Stimulated activated CD4-positive, alpha-beta T cell treated with anti-CD3 and anti-CD28 coated beads, Interleukin-12 subunit alpha, Interleukin-12 subunit beta, amount 100 ng/mL, for 24 hours (primary cell): ENCODE measurements at regions not wholly inside any gene's neighbourhood (a gene's known extent, or its start where the extent isn't known, plus 50 kb on each side); places are given as distances from the start of the nearest gene placed in this dataset.

Source experiments
- DNase-seq, 2 experiments: peaks; one replicate each; pipeline ENCODE4 v3.0.0-alpha.2; 2020; ENCODE audit warnings: low read depth in 2 of 2

DNA sequence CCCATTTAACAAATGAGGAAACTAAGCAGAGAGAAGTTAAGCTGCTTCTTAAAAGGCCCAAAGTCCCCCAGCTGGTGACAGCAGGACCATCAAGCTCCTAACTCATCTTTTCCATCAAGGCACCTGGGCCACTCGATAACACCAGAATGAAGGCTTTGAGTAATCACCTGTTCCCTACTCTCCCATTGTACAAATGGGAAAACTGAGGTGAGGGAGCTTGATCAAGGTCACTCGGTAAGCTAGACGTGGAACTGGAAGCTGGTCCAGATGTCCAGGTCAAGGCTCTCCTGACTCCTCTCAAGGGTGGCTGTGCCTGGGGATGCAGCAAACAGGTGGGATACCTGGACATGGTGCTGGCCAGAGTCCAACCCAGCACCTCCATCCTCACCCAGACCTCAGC is 90.6 kb upstream of the SHB start:
- no peak for DNase-seq

DNA sequence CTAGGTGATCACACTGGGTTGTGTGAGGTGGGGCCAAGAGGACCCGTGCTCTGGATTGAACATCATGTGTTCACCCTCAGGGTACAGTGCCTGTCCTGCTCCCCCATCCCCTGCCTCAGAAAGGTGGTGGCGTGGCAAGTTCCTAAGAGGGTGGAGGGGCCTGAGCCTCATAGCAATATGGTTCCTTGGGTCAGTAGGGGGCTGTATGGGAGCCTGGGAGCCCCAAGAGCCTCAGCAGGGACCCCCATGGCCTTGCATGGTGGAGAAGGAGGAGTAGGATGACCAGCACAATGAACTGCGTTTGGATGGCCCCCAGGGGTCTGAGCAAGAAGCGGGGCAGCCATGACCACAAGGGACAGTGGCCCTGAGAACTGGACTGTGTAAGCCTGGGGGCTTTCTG is 89.6 kb upstream of the SHB start:
- DNase-seq: no peak

DNA sequence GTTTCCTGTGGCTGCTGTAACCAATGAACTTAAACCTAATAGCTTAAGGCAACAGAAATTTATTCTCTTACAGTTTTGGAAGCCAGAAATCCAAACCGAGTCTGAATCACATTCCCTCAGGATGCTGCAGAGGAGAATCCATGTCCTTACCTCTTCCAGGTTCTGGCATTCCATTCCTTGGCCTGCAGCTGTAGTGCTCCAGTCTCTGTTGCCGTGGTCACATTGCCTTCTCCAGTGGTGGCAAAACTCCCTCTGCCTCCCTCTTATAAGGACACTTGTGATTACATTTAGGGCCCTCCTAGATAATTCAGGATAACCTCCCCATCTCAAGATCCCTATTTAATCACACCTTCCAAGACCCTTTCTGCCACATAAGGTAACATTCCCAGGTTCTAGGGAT is 88.7 kb upstream of the SHB start:
- DNase-seq: no peak

DNA sequence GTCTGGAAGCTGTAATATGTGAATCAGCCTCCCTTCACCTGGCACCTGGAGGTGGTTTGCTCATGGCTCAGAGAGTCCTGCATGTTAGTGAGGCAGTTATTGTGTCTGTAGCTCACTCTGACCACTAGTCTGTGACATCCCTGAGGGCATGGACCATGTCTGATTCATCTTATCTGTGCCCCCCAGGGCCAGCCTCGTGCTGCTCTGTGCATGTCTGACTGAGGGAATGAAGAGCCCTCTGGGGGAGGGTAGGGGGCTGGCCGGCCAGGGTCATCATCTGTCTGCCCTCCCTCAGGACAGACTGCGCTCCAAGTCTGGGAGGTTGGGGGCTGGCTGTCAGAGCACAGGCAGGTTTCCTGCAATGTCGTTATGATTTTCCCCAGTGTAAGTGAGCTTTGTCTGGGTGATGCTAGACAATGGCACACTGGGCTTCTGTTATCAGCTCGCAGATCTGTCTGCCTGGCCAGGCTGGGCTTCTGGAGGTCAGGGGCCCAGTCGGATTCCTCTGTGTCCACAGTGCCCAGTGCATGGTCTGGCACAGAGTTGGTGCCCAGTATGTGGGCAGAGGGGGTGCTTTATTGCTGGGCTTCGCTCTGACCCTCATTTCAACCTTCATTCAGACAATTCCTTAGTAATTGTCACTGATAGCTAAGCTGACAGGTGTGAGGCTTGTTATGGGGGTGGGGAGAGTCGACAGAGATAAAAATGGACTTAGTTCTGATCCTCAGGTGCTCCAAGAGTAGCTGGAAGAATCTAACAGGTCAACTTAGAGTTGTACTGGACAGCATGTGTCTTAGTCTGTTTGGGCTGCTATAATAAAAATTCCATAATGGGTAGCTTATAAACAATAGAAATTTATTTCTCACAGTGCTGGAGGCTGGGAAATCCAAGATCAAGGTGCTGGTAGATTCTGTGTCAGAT is 85.7 kb upstream of the SHB start:
- no peak for DNase-seq

DNA sequence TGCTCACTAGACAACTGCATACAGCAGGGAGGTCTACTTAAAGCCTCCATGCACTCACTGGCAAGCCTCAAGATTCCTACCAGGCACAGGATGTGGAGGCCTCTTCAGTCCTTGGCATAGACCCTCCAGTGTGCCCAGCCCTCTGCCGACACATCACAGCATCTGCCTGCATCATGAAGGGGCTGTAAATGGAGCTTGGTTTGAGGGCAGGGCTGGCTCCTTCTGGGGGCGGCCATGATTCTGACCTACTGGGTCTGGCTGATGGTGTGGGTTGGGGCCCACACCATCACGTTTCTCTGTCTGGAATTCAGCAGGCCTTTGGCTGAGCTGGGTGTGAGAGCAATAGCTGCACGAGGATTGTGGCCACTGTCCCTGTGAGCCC is 84.9 kb upstream of the SHB start:
- no peak for DNase-seq

DNA sequence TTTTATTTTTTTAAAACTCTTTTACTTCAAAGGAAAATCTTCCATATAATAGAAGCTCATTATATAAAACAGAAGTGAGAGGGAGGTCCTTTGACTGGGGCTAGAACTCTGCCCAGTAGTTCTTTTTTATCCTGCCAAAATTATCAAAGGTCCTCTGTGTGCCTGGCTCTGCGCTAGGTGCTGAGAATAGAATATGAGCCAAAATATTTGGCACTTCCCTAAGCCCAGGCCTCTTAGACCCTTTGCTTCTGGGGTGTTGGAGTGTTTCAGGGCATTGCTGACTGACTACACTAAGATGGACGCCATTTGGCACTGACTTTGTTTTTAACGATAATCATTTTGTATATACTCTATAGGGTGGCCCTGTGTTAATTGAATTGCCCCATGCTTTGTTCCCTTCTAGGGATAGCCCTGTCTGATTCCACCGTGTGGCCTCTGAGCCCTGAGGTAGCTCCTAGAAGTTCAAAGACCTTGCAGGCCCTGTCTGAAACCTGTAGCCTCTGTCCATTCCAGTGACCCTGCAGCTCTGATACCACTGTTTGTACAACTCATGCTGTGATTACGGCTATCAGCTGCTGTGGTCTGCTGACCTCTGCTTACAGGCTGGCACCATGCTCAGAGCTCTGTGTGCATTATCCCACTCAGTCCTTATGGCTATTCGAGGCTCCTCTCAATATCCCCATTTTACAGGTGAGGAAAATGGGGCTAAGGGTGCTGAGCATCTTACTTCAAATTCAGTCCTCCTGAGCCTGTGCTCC is 84.3 kb upstream of the SHB start:
- DNase-seq: no peak

DNA sequence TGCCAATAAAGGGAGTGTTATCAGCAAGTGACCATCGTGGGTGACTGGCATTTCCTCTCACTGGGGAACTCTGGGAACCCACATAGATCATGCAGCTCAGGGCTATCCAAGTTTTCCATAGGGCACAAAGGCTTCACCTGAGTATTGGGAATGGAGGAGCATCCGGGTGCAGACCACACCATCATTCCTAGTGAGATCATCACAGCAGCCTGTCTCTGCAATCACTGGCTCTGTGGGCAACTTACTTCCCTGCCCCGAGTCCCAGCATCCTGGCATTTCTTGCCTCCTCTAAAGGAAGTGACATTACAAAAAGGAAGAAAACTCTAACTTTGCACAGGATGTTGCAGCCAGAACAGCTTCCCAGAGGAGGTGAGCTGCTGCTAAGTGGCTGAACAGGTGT is 80.6 kb upstream of the SHB start:
- DNase-seq: no peak

DNA sequence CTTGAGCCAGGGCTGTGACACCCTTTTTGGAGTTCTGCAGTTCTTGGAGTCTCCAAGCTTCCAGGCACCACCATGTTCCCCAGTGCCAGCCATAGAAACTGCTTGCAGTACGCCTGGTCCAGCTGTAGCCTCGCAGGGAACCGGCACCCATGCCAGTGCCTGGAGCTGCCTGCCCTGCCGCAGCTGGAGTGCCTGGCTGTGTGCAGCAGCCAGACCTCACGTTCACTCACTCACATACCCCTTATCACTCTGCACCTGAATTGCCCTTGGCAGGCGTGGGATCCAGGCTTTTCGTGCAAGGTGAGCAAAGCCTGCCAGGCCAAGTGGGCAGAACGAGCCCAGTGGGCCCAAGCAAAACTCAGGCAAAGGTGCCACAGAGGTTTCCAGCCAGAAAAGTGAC is 77.8 kb upstream of the SHB start:
- no peak for DNase-seq

DNA sequence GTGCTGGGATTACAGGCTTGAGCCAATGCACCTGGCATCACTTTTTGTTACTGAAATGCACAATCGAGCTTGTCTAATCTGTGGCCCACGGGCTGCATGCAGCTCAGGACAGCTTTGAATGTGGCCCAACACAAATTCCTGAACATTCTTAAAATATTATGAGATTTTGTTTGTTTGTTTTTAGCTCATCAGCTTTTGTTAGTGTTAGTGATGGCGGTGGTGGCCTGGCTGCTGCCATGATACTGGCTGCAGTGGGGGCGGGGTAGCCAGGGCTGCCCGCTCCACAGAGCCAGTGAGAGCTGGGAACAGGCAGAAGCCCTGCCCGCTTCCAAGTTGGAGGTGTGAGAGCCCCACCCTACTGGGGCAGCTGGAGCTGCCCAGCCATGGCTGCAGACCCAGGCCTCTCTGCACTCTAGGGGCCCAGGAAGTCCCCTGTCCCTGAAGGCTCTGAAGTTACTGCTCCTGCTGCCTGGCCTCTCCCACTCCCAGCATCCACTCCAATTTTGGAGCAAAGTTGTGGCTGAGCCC is 76.6 kb upstream of the SHB start:
- DNase-seq: no peak

DNA sequence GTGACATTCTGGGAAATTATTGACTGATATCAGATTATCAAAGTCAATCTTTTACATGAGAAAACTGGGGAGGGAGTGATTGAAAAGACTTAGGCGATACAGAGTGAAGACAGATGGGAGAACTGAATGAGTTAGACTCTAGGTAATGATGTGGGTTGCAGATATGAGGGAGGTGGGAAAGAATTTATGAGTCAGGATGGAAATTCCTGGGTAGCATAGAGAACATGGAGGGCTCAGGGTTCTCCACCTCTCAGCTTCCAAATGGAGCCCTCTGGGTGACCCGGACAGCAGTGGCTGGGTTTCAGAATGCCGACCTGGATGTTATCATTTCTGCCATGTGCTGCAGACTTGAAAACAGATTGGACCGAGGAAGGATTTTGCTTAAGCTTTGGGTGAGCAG is 75.4 kb upstream of the SHB start:
- DNase-seq: no peak

DNA sequence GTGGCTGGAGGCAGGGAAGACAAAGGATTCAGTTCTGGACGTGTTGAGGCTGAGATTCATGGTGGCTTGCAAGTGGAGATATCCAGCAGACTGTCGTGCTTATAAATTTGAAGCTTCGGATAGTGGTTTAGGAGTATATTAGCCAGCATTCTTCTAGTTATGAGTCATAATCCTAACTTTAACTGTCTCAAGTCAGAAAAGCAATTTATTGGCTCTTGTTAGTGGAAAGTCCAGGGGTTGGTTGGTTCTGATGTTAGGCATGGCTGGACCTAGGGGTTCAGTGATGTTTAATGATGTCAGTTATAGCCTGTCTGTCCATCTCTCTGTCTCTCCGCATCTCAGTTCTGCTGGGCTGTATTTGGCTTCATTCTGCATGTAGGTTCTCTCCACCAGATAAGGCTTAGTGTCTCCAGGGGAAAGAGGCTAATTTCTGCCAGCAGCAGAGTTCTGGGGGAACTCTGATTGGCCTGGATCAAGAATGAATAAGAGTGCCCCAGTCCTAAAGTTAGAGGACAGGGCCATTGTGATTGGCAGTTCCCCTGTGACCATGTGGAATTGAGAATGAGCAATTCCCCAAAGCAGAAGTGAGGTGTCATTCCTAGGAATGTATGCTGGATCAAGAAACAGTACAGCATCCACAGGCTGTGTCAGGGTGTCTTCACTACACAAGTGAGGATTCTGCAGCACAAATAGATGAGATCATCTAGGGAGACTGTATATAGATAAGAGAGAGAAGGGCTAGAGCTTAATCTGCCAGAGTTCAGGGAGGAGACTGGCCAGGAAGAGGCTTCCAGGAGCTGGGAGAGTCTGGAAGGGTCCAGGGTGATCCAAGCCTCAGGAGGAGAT is 72.9 kb upstream of the SHB start:
- no peak for DNase-seq

DNA sequence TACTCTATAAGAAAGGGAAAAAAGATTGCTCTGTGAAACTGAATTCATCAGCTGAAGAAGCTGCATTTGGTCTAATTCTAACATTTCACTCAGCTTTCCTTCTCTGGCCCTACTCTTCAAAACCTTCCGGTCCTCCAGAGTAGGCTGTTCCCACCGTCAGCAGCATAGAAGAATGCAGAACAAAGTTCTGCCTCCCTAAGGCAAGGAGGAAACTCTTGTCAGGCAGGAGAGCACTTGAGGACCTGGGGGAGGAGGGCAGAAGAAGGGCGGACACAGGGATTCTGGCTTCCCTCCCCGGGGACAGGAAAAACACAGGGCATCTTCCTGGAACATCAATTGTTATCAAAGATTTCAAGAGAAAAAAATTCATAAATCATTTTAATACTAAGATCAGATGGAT is 69.2 kb upstream of the SHB start:
- no peak for DNase-seq

DNA sequence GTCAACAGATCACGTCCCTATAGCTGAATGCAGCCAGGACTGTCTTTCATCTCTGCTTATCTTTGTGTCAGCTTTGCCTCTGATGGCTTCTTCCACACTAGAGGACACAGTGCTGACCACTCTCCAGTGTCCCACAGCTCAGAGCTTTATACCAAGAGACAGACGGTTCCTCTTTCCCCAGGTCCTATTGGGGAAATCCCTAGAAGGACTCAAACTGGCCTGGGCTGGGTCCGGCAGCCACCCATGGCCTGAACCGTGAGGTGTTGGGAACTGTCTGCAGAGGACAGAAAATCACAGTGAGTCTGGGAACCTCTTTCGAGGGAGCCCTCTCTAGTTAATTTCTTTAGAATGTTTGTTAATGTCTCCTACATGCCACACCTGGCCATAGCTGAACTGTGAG is 68.3 kb upstream of the SHB start:
- no peak for DNase-seq

DNA sequence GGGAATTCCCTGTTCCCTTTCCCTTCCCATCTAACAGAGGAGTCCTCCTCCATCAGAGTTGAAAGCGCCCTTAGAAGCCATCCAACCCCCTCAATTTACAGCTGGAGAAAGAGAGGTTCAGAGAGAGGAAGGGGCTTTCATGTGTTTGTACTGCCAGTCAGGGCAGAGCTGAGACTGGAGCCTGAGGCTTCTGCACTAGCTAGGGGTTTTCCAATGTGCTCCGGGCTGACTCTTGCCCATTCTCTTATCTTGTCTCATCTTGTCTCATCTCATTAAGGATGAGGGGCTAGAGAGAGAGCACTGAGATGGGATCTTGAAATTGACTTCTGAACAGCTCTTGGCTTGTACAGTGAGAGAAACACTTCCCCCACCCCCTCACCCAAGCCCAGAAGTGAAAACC is 67.4 kb upstream of the SHB start:
- DNase-seq: no peak

DNA sequence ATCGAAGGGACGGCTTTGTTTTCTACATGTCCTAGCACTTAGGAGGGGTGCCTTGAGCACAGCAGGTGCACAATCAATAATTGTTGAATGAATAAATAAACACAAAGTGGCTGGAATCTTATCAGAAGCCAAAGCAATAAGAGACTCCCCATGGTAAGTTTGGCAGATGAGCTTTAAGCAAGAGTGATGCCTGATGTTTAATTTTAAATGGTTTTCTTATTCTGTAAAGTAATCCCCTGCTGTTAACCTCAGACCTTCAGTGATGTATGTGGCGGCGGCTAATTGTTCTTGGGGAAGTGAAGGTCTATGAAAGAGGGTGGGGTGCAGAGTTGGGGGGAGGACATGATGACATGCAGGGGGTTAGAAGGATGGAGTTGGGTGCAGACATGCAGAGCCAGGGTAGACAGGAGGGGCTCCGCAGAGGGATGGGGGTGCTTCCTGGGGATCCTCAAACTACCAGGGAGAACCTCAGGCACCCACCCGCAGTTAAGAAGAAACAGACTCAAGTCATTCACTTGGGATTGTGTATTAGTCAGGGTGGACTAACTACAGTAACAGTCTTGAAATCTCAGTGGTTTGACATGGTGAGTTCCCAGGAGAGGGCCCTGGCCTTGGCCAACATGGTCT is 65.7 kb upstream of the SHB start:
- DNase-seq: no peak

DNA sequence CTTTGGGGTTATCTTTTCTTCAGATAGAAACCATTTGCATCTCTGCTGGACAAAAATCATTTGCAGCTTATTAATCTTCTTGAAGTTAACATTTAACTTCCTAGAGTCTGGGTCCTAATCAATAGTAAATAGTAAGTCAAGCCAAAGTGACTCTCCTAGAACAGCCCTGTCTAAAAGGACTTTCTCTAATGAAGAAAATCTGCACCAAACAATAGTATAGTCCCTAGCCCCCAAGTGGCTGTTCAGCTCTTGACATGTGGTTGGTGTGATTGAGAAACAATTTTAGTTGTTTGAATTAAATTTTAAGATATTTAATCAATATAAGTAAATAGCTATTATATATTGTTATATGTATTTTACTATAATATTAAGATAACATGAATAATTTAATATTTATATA is 64.6 kb upstream of the SHB start:
- no peak for DNase-seq

DNA sequence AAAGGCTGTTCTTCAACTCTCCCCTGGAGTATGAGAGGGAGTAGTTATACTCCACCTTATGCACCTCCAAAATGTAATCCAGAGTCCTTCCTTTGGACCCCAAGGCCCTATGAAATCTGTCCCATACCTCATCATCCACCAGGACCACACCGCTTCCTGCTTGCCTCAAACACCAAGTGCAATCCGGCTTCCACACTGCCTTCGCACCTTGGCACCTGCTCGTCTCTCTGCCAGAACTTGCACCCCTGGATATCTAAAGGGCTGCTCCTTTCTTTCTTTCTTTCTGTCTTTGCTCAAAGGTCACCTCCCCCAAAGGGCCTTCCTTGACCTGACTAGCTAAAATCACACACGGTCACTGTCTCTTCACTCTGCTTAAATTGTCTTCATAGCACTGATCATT is 63.9 kb upstream of the SHB start:
- DNase-seq: no peak

DNA sequence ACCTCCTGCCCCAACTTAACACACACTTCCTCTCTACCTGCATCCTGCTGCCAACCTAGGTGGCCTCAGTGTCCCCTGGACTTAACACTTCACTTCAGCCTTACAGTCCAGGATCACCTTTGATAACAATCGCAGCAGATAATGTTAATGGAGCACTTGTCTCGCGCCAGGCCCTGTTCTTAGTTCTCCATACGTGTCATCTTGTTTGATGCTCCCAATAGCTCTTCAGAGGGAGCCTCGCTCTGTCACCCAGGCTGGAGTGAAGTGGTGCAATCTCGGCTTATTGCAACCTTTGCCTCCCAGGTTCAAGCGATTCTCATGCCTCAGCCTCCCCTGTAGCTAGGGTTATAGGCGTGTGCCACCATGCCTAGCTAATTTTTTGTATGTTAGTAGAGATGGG is 62.7 kb upstream of the SHB start:
- no peak for DNase-seq

DNA sequence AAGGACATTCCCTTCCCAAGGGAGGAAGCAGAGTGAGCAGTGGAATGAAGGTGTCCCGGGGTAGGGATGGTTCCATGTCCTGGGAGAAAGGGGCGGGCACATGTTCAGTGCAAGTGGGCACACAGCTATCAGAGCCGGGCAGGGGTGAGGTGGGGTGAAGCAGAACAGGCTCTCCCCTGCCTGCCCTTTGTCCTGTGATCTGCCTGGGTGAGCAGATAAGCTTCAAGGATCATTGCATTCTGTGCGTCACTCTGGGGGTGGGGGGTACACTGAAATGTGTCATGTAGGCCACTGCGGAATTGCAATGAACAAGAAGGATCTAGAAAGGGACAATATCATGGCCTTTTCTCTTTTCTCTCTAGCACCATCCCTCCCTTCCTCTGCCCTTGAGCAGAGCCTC is 61.7 kb upstream of the SHB start:
- no peak for DNase-seq

DNA sequence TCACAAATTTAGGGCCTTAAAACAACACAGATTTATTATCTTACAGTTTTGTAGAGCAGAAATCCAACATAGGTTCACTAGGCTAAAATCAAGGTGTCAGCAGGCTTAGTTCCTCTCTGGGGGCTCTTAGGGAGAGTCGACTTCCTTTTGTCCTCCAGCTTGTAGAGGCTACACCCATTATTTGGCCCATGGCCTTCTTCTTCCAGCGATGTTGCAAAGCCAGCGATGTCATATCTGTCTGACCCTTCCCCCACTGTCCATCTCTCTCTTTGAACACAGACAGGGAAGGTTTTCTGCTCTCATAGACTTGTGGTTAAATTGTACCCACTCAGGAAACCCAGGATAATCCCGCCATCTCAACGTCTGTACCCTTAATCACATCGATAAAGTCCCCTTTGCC is 60.3 kb upstream of the SHB start:
- no peak for DNase-seq

DNA sequence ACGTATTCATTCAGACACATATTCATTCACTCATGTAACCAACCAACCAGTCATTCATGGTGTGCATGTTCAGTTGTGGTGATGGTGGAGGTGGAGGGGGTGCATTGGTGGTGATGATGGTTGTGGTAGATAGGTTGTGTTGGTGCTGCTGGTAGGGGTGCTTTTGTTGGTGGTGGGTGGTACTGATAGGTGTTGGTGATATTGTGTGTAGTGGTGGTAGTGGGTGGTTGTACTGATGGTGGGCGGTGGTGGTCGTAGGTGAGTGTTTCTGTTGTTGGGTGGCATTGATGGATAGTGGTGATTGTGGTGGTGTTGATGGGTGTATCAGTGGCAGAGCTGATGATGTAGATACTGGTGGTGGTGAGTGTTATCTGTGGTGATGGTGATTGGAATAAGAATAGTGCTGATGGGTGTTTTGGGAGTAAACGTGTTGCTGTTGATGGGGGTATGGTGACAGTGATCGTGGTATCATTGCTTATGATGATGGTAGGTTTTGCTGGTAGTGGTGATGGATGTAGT is 59.8 kb upstream of the SHB start:
- DNase-seq: no peak
